GM19193 (cell line): ENCODE measurements at regions not wholly inside any gene's neighbourhood (a gene's known extent, or its start where the extent isn't known, plus 50 kb on each side); places are given as distances from the start of the nearest gene placed in this dataset.

Experiments used
- POLR2A ChIP-seq: IDR thresholded peaks from 4 replicates; pipeline ENCODE4 v1.6.1; 2011; ENCODE audit not compliant: insufficient read depth, insufficient read length; ENCODE audit errors: extremely low read depth

GRCh38 chr5:18959535-18959934 is 1028.5 kb downstream of the CDH18 start:
- no peak for TF ChIP-seq POLR2A

GRCh38 chr5:18961234-18961633 is 1026.8 kb downstream of the CDH18 start:
- no peak for TF ChIP-seq POLR2A

- no peak for TF ChIP-seq POLR2A
Measured at GRCh38 chr5:18965893-18966292, 1022.1 kb downstream of the CDH18 start.

- no peak for TF ChIP-seq POLR2A
Measured at GRCh38 chr5:18967637-18968036, 1020.4 kb downstream of the CDH18 start.

- no peak for TF ChIP-seq POLR2A
Measured at GRCh38 chr5:18968966-18969365, 1019.0 kb downstream of the CDH18 start.

GRCh38 chr5:18970000-18970399 is 1018.0 kb downstream of the CDH18 start:
- no peak for TF ChIP-seq POLR2A

- TF ChIP-seq POLR2A: no peak
Measured at GRCh38 chr5:18972177-18972576, 1015.8 kb downstream of the CDH18 start.

- TF ChIP-seq POLR2A: no peak
Measured at GRCh38 chr5:18975624-18976023, 1012.4 kb downstream of the CDH18 start.

- no peak for TF ChIP-seq POLR2A
Measured at GRCh38 chr5:18977880-18978279, 1010.1 kb downstream of the CDH18 start.

- TF ChIP-seq POLR2A: no peak
Measured at GRCh38 chr5:18984559-18985080, 1003.4 kb downstream of the CDH18 start.

GRCh38 chr5:18985171-18985758 is 1002.7 kb downstream of the CDH18 start:
- no peak for TF ChIP-seq POLR2A

- TF ChIP-seq POLR2A: no peak
Measured at GRCh38 chr5:18987101-18987500, 1000.9 kb downstream of the CDH18 start.

GRCh38 chr5:18990852-18991251 is 997.1 kb downstream of the CDH18 start:
- TF ChIP-seq POLR2A: no peak

GRCh38 chr5:18992264-18992663 is 995.7 kb downstream of the CDH18 start:
- TF ChIP-seq POLR2A: no peak

GRCh38 chr5:18999478-18999877 is 988.5 kb downstream of the CDH18 start:
- TF ChIP-seq POLR2A: no peak

GRCh38 chr5:19001054-19001453 is 986.9 kb downstream of the CDH18 start:
- no peak for TF ChIP-seq POLR2A

- TF ChIP-seq POLR2A: no peak
Measured at GRCh38 chr5:19001539-19001938, 986.5 kb downstream of the CDH18 start.

GRCh38 chr5:19002111-19002510 is 985.9 kb downstream of the CDH18 start:
- no peak for TF ChIP-seq POLR2A

GRCh38 chr5:19018822-19019221 is 969.2 kb downstream of the CDH18 start:
- no peak for TF ChIP-seq POLR2A
